Spleen (tissue), 11 donors: ENCODE measurements at regions not wholly inside any gene's neighbourhood (a gene's known extent, or its start where the extent isn't known, plus 50 kb on each side); places are given as distances from the start of the nearest gene placed in this dataset.

Experiments
- DNase-seq: peaks from one replicate; pipeline ENCODE4 v3.0.0-alpha.2; 2020
- H3K27ac ChIP-seq, 8 donors: fragments of 200-600 bp; sonication (generic) in 7 of 8; 1 replicate in 4 of 8; 2 replicates in 4 of 8; pipeline versions ENCODE4 v1.5.0 to v1.8.0; 2016 to 2021; ENCODE audit warnings: inconsistent platforms in 4 of 8, mild to moderate bottlenecking in 4 of 8, moderate library complexity in 1 of 8
- H3K27me3 ChIP-seq, 7 donors: fragments of 200-600 bp; sonication (generic) in 6 of 7; replicated peaks in 1 of 7; 1 replicate in 4 of 7; 2 replicates in 3 of 7; pipeline versions ENCODE4 v1.5.0 to v1.8.0; 2016 to 2021; ENCODE audit warnings: inconsistent platforms in 3 of 7, mild to moderate bottlenecking in 1 of 7
- H3K36me3 ChIP-seq, 6 donors: fragments of 200-600 bp; sonication (generic) in 5 of 6; 1 replicate in 4 of 6; 2 replicates in 2 of 6; pipeline versions ENCODE4 v1.5.0 to v1.8.0; 2016 to 2021; ENCODE audit warnings: inconsistent platforms in 2 of 6
- H3K4me1 ChIP-seq, 6 donors: fragments of 200-600 bp; sonication (generic) in 5 of 6; 1 replicate in 3 of 6; 2 replicates in 3 of 6; pipeline versions ENCODE4 v1.5.0 to v1.8.0; 2016 to 2021; ENCODE audit warnings: inconsistent platforms in 3 of 6
- H3K4me3 ChIP-seq, 8 donors: fragments of 200-600 bp; sonication (generic) in 7 of 8; 1 replicate in 4 of 8; 2 replicates in 4 of 8; pipeline versions ENCODE4 v1.5.0 to v1.8.0; 2016 to 2021; ENCODE audit warnings: inconsistent platforms in 4 of 8, mild to moderate bottlenecking in 4 of 8, moderate library complexity in 2 of 8
- H3K9me3 ChIP-seq, 8 donors: fragments of 200-600 bp; sonication (generic) in 7 of 8; 1 replicate in 4 of 8; 2 replicates in 4 of 8; pipeline versions ENCODE4 v1.5.0 to v1.8.0; 2016 to 2021; ENCODE audit warnings: inconsistent platforms in 4 of 8
- CTCF ChIP-seq, 11 experiments: fragments of 200-600 bp in 7 of 11; fragments of 450-650 bp in 4 of 11; sonication (generic) in 4 of 11; IDR thresholded peaks in 8 of 11; conservative IDR thresholded peaks in 3 of 11; 1 replicate in 7 of 11; 2 replicates in 4 of 11; pipeline versions ENCODE4 v1.4.0 to v1.8.0; 2016 to 2021; ENCODE audit warnings: antibody characterized with exemption in 11 of 11, inconsistent platforms in 4 of 11, mild to moderate bottlenecking in 1 of 11
- POLR2A ChIP-seq, 3 donors: fragments of 450-650 bp; IDR thresholded peaks; one replicate each; pipeline ENCODE4 v1.5.1; 2017; ENCODE audit warnings: antibody characterized with exemption in 3 of 3, mild to moderate bottlenecking in 1 of 3
- POLR2AphosphoS5 ChIP-seq, 3 donors: sonication (generic); formaldehyde crosslinking; IDR thresholded peaks; one replicate each; pipeline ENCODE4 v1.5.1; 2017; ENCODE audit warnings: antibody characterized with exemption in 3 of 3
- WGBS, 5 donors: extraction: QIAGEN DNeasy Blood & Tissue Kit in 3 of 5; methylation state at CpG; one replicate each; pipeline versions ENCODE4 v1.1.5 to v1.1.7; 2013 to 2018; 5-methylcytosine and 5-hydroxymethylcytosine counted together
- intact Hi-C: fragments of 100-400 bp; cut with DNase I; formaldehyde crosslinking; loops from one replicate; pipeline ENCODE4 v1.15.0; 2023; ENCODE audit warnings: low total_unique reads
- donor health status: healthy with polysubstance abuse.
- donor health status: DM: no; HTN: no; CAD: no; lungs with moderate emphysema.
- donor health status: DM: no; HTN: no; CAD: no.
- donor health status: Bipolar disorder and iron deficiency.
- donor health status: healthy.
- donor health status: DM: no; HTN: no; CAD: no.
- donor health status: DM: yes; HTN: yes; CAD: no.

DNA sequence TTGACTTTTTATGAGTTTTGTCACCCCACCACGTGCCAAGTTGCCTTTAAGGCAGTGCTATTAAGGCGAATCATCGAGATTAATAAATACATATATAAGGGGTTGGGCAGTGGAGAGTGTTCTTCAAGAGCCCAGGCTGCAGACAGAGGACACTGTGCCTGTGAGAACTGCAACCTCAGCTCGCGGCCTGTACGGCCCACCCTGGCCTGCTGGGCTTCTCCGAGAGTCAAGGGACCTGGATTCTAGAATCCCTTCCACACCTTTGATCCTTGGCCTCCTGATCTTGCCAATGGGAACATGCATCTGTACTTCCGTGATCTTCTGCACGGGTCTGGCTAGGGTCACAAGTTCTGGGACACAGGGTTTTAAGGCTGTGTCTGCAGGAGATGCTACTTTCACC, 54.5 kb downstream of the IRX5 start:
- H3K27me3 ChIP-seq, result peaks cover 0 to 11% (median 0%) of the 10 kb centered on the region in 7 donors
- no peak for DNase-seq
- TF ChIP-seq POLR2A (IDR thresholded peaks at IDR 0.05) (no peak), CTCF (IDR thresholded peaks at IDR 0.05 in 8 of 11, conservative IDR thresholded peaks at IDR 0.05 in 3 of 11) (no peak), POLR2AphosphoS5 (IDR thresholded peaks at IDR 0.05) (no peak)
- no peaks in the 10 kb centered on the region for H3K9me3 ChIP-seq
- no peak overlapping the region for H3K4me3 ChIP-seq
- 80 to 85% (median 84%) methylated on average over 9 of the region's 9 CpGs for WGBS, 5 donors
- H3K36me3 ChIP-seq, result no peaks in the 10 kb centered on the region
- intact Hi-C loops, result no loop called here
- no peak overlapping the region for H3K27ac ChIP-seq
- no peaks in the 10 kb centered on the region for H3K4me1 ChIP-seq

DNA sequence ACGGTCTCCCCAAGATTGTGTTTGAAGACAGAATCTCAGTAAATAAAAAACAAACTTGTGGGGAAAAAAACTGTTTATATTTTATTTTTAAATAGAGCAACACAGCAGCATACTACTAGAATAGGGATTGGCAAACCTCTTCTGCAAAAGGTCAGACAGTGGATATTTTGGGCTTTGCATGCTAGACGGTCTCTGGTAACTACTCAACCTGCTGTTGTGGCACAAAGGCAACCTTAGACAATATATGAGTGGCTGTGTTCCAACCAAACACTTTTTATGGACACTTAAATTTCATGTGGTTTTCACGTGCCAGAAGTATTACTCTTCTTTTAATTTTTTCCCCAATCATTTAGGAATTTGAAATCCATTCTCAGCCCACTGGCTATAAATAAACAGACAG, 55.0 kb downstream of the IRX5 start:
- TF ChIP-seq POLR2A (IDR thresholded peaks at IDR 0.05) (no peak), CTCF (IDR thresholded peaks at IDR 0.05 in 8 of 11, conservative IDR thresholded peaks at IDR 0.05 in 3 of 11) (no peak), POLR2AphosphoS5 (IDR thresholded peaks at IDR 0.05) (no peak)
- Histone ChIP-seq H3K4me1 (no peaks in the 10 kb centered on the region), H3K27ac (no peak overlapping the region), H3K27me3 (peaks cover 0 to 11% (median 0%) of the 10 kb centered on the region in 7 donors), H3K4me3 (no peak overlapping the region), H3K9me3 (no peaks in the 10 kb centered on the region), H3K36me3 (no peaks in the 10 kb centered on the region)
- no peak for DNase-seq
- WGBS, 5 donors, result 74 to 88% (median 76%) methylated on average over 3 of the region's 3 CpGs
- intact Hi-C loops, result no loop called here

DNA sequence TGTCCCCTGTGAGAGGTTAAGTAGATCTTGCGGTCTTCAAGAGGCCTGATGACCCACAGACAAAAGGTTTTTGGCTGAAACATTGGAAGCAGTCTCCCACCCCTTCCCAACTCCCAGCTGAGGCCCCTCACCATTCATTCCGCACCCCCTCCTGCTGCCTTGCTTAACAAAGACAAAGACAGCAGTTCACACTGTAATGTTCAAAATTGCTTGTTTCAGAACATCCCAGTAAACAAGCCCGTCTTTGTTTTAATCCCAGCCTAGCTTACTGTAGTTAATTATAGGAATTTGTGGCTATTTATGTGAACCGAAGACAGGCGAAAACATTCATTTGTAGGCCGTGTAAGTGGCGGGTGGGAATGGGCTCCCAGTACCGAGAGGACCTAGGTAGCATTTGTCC, 55.7 kb downstream of the IRX5 start:
- Histone ChIP-seq H3K9me3 (no peaks in the 10 kb centered on the region), H3K4me1 (no peaks in the 10 kb centered on the region), H3K27me3 (peaks cover 0 to 5% (median 0%) of the 10 kb centered on the region in 7 donors), H3K4me3 (no peak overlapping the region), H3K27ac (no peak overlapping the region), H3K36me3 (no peaks in the 10 kb centered on the region)
- intact Hi-C loops, result no loop called here
- DNase-seq, result no peak
- WGBS, 5 donors, result 77 to 96% (median 86%) methylated on average over 8 of the region's 8 CpGs
- TF ChIP-seq POLR2A (IDR thresholded peaks at IDR 0.05), result no peak
- no peak for TF ChIP-seq POLR2AphosphoS5 (IDR thresholded peaks at IDR 0.05)
- no peak for TF ChIP-seq CTCF (IDR thresholded peaks at IDR 0.05 in 8 of 11, conservative IDR thresholded peaks at IDR 0.05 in 3 of 11)

- peaks cover 0 to 9% (median 0%) of the 10 kb centered on the region in 7 donors for H3K27me3 ChIP-seq
- WGBS, 5 donors, result 67 to 72% (median 70%) methylated on average over 14 of the region's 14 CpGs
- no peak for TF ChIP-seq POLR2A (IDR thresholded peaks at IDR 0.05)
- TF ChIP-seq POLR2AphosphoS5 (IDR thresholded peaks at IDR 0.05), result no peak
- TF ChIP-seq CTCF (IDR thresholded peaks at IDR 0.05 in 8 of 11, conservative IDR thresholded peaks at IDR 0.05 in 3 of 11), result no peak
- no peak for DNase-seq
- H3K36me3 ChIP-seq, result no peaks in the 10 kb centered on the region
- H3K4me1 ChIP-seq, result no peaks in the 10 kb centered on the region
- H3K9me3 ChIP-seq, result no peaks in the 10 kb centered on the region
- H3K27ac ChIP-seq, result no peak overlapping the region
- intact Hi-C loops, result no loop called here
- H3K4me3 ChIP-seq, result no peak overlapping the region
Measured at GRCh38 chr16:54987081-54987480, 56.4 kb downstream of the IRX5 start.
